Activated T-helper 17 cell treated with anti-CD3 and anti-CD28 coated beads, Interleukin-2, amount 50 U/mL, for 72 hours (primary cell): ENCODE measurements at regions not wholly inside any gene's neighbourhood (a gene's known extent, or its start where the extent isn't known, plus 50 kb on each side); places are given as distances from the start of the nearest gene placed in this dataset.

Experiments
- ATAC-seq: fragments of 150-1000 bp; cut with Tn5 transposase; replicated peaks from 2 replicates; pipeline ENCODE4 v1.10.0; 2021; ENCODE audit warnings: mild to moderate bottlenecking, moderate library complexity
- H3K27ac Mint-ChIP-seq: one replicate; pipeline ENCODE4 v1.8.0; 2022; ENCODE audit warnings: mixed read lengths
- H3K27me3 Mint-ChIP-seq: one replicate; pipeline ENCODE4 v1.8.0; 2022; ENCODE audit warnings: mixed read lengths
- H3K36me3 Mint-ChIP-seq: one replicate; pipeline ENCODE4 v1.8.0; 2022; ENCODE audit warnings: low read depth, mild to moderate bottlenecking, mixed read lengths
- H3K4me1 Mint-ChIP-seq: one replicate; pipeline ENCODE4 v1.8.0; 2022; ENCODE audit warnings: mixed read lengths
- H3K4me3 Mint-ChIP-seq: one replicate; pipeline ENCODE4 v1.8.0; 2022; ENCODE audit warnings: mild to moderate bottlenecking, mixed read lengths
- H3K9me3 Mint-ChIP-seq: one replicate; pipeline ENCODE4 v1.8.0; 2022; ENCODE audit warnings: mixed read lengths

GRCh38 chrX:80266287-80266686 is 154.0 kb upstream of the TENT5D start:
- H3K27me3 Mint-ChIP-seq, result no peaks in the 10 kb centered on the region
- H3K4me1 Mint-ChIP-seq, result no peaks in the 10 kb centered on the region
- H3K36me3 Mint-ChIP-seq, result no peaks in the 10 kb centered on the region
- H3K27ac Mint-ChIP-seq, result no peak overlapping the region
- H3K9me3 Mint-ChIP-seq, result no peaks in the 10 kb centered on the region
- ATAC-seq, result no peak
- H3K4me3 Mint-ChIP-seq, result no peak overlapping the region

GRCh38 chrX:80266979-80267378 is 153.3 kb upstream of the TENT5D start:
- ATAC-seq, result no peak
- Mint-ChIP-seq H3K36me3 (no peaks in the 10 kb centered on the region), H3K9me3 (no peaks in the 10 kb centered on the region), H3K4me3 (no peak overlapping the region), H3K27me3 (no peaks in the 10 kb centered on the region), H3K4me1 (no peaks in the 10 kb centered on the region), H3K27ac (no peak overlapping the region)

- Mint-ChIP-seq H3K4me1 (no peaks in the 10 kb centered on the region), H3K36me3 (no peaks in the 10 kb centered on the region), H3K27me3 (no peaks in the 10 kb centered on the region), H3K9me3 (no peaks in the 10 kb centered on the region), H3K27ac (no peak overlapping the region), H3K4me3 (no peak overlapping the region)
- ATAC-seq, result no peak
Measured at GRCh38 chrX:80267790-80268189, 152.5 kb upstream of the TENT5D start.

DNA sequence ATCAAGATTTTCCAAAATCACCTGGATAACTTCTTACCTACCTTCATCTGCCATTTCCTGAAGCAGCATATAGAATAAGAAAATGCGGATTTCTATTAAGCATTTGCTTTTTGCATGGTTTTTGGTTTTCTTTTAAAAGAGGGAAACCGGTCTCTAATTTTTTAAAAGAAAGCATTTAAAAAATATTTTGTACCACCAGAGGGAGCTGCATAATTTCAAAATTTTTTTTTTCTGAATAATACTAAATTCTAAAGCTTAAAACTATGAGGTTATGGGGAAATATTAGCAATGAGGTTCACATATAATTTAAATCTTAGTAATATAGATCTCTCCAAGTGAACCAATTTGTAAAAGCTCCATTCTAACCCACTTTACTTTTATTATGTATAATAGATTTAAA is 137.7 kb upstream of the TENT5D start:
- no peaks in the 10 kb centered on the region for H3K36me3 Mint-ChIP-seq

GRCh38 chrX:80285131-80285773 is 135.0 kb upstream of the TENT5D start:
- Mint-ChIP-seq H3K9me3 (no peaks in the 10 kb centered on the region), H3K27me3 (no peaks in the 10 kb centered on the region), H3K4me3 (no peak overlapping the region), H3K27ac (no peak overlapping the region), H3K4me1 (no peaks in the 10 kb centered on the region), H3K36me3 (no peaks in the 10 kb centered on the region)
- ATAC-seq, result peak; percentile 31

More for the DNA sequence above, 137.7 kb upstream of the TENT5D start:
- no peak overlapping the region for H3K4me3 Mint-ChIP-seq
- H3K9me3 Mint-ChIP-seq, result no peaks in the 10 kb centered on the region
- ATAC-seq, result no peak
- H3K4me1 Mint-ChIP-seq, result no peaks in the 10 kb centered on the region
- no peak overlapping the region for H3K27ac Mint-ChIP-seq
- H3K27me3 Mint-ChIP-seq, result no peaks in the 10 kb centered on the region

DNA sequence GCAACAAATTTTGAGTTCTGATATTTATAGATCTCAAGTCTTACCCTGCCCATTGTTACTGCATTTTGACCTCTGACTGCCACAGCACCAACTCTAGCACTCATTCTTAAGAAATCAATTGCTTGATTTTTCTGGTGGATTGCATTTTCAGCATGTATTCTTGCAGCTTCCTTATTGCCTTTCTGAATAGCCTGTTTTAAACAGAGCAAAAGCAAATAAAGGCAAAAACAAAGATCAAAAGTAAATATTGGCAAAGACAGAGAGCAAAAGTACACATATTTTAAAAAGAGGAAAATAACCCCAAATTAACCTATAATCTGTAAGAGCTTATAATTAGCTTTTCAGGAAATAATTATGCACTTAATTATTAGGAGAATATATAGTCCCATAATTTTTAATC is 129.4 kb upstream of the TENT5D start:
- H3K4me3 Mint-ChIP-seq, result no peak overlapping the region
- no peak for ATAC-seq
- H3K27me3 Mint-ChIP-seq, result no peaks in the 10 kb centered on the region

GRCh38 chrX:80293354-80293753 is 126.9 kb upstream of the TENT5D start:
- Mint-ChIP-seq H3K27me3 (no peaks in the 10 kb centered on the region), H3K27ac (no peak overlapping the region), H3K4me1 (no peaks in the 10 kb centered on the region), H3K9me3 (peaks cover 5% of the 10 kb centered on the region), H3K36me3 (no peaks in the 10 kb centered on the region), H3K4me3 (no peak overlapping the region)
- no peak for ATAC-seq

More for the DNA sequence above, 129.4 kb upstream of the TENT5D start:
- Mint-ChIP-seq H3K36me3 (no peaks in the 10 kb centered on the region), H3K9me3 (peaks cover 5% of the 10 kb centered on the region), H3K4me1 (no peaks in the 10 kb centered on the region), H3K27ac (no peak overlapping the region)

DNA sequence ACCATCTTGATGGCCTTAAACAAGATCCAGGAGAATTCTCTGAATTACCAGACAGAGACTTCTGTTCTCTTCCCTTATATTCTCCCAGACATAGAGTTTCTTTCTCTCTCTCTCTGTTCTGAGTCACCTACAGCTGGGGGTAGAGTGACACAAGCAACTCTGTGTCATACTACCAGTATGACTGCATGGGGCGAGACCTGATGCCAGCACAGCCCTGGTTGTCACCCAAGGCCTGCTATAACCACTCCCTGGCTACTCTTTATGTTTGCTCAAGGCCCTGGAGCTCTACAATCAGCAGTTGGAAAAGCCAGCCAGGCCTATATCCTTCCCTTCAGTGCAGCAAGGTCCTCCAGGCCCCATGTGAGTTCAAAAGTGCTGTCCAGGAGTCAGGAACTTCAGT is 114.2 kb upstream of the TENT5D start:
- no peaks in the 10 kb centered on the region for H3K4me1 Mint-ChIP-seq
- no peaks in the 10 kb centered on the region for H3K36me3 Mint-ChIP-seq
- no peak overlapping the region for H3K4me3 Mint-ChIP-seq
- no peaks in the 10 kb centered on the region for H3K27me3 Mint-ChIP-seq
- no peak overlapping the region for H3K27ac Mint-ChIP-seq
- peaks cover 4% of the 10 kb centered on the region for H3K9me3 Mint-ChIP-seq
- ATAC-seq, result peak; percentile 52

GRCh38 chrX:80312448-80312847 is 107.8 kb upstream of the TENT5D start:
- H3K27me3 Mint-ChIP-seq, result no peaks in the 10 kb centered on the region
- no peak overlapping the region for H3K27ac Mint-ChIP-seq
- H3K4me3 Mint-ChIP-seq, result no peak overlapping the region
- no peaks in the 10 kb centered on the region for H3K4me1 Mint-ChIP-seq
- no peak for ATAC-seq
- H3K36me3 Mint-ChIP-seq, result no peaks in the 10 kb centered on the region
- no peaks in the 10 kb centered on the region for H3K9me3 Mint-ChIP-seq

DNA sequence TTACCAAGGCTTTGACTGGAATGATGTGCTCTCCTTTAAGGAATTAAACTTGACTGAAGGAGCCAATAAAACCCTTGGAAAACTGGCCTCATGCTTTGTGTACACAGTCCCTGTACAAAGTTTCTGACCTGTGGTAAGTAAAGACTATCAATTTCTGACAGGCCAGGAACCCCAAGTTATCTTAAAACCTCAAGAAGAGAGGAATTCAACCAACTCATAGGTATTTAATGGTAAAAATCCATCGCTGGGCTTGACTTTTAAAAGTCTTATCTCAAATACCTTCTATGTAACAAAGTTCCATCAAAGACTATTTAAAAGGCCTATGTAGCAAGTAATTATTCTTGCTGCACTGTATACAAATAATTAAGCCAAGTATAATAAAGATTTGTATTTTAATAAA is 103.7 kb upstream of the TENT5D start:
- Mint-ChIP-seq H3K4me1 (no peaks in the 10 kb centered on the region), H3K4me3 (no peak overlapping the region)
- no peak for ATAC-seq

DNA sequence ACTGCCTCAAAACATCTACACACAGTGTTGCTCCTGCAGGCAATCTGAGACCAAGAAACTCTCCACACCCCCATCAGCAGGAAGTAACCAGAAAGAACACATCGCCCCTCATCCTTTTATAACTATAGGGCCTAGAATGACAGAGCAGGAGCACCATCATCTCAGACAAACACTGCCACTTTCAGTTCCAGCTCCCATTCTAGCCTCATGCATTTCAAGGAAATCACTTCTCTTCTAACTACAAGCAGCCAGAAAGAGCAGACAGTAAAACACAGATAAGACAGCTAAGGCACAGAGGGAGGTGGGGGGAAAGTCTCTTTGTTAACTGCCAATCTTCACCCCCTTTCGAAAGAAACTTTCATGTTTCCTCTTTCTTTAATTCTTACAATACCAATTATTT is 102.6 kb upstream of the TENT5D start:
- H3K36me3 Mint-ChIP-seq, result no peaks in the 10 kb centered on the region
- H3K27ac Mint-ChIP-seq, result no peak overlapping the region
- no peak overlapping the region for H3K4me3 Mint-ChIP-seq
- peaks cover 10% of the 10 kb centered on the region for H3K9me3 Mint-ChIP-seq
- no peaks in the 10 kb centered on the region for H3K4me1 Mint-ChIP-seq
- no peaks in the 10 kb centered on the region for H3K27me3 Mint-ChIP-seq
- ATAC-seq, result no peak

More for the DNA sequence above, 103.7 kb upstream of the TENT5D start:
- Mint-ChIP-seq H3K27me3 (no peaks in the 10 kb centered on the region), H3K9me3 (peaks cover 5% of the 10 kb centered on the region), H3K36me3 (no peaks in the 10 kb centered on the region), H3K27ac (no peak overlapping the region)

- no peak overlapping the region for H3K4me3 Mint-ChIP-seq
- H3K4me1 Mint-ChIP-seq, result no peaks in the 10 kb centered on the region
- no peak overlapping the region for H3K27ac Mint-ChIP-seq
- no peaks in the 10 kb centered on the region for H3K9me3 Mint-ChIP-seq
- H3K27me3 Mint-ChIP-seq, result no peaks in the 10 kb centered on the region
- H3K36me3 Mint-ChIP-seq, result no peaks in the 10 kb centered on the region
- ATAC-seq, result no peak
Measured at GRCh38 chrX:80331285-80331684, 89.0 kb upstream of the TENT5D start.

GRCh38 chrX:80334583-80334982 is 85.7 kb upstream of the TENT5D start:
- Mint-ChIP-seq H3K4me3 (peak overlapping the region; percentile 41), H3K27me3 (no peaks in the 10 kb centered on the region), H3K4me1 (no peaks in the 10 kb centered on the region), H3K36me3 (no peaks in the 10 kb centered on the region), H3K9me3 (no peaks in the 10 kb centered on the region), H3K27ac (no peak overlapping the region)
- no peak for ATAC-seq

GRCh38 chrX:80335062-80335830 is 85.0 kb upstream of the TENT5D start:
- no peaks in the 10 kb centered on the region for H3K27me3 Mint-ChIP-seq
- no peaks in the 10 kb centered on the region for H3K9me3 Mint-ChIP-seq
- no peaks in the 10 kb centered on the region for H3K36me3 Mint-ChIP-seq
- no peak overlapping the region for H3K27ac Mint-ChIP-seq
- H3K4me3 Mint-ChIP-seq, result peak overlapping the region; percentile 41
- no peak for ATAC-seq
- no peaks in the 10 kb centered on the region for H3K4me1 Mint-ChIP-seq

GRCh38 chrX:80354966-80355465 is 65.2 kb upstream of the TENT5D start:
- ATAC-seq, result no peak
- Mint-ChIP-seq H3K27ac (no peak overlapping the region), H3K9me3 (peaks cover 3% of the 10 kb centered on the region), H3K4me3 (no peak overlapping the region), H3K36me3 (no peaks in the 10 kb centered on the region), H3K4me1 (no peaks in the 10 kb centered on the region), H3K27me3 (no peaks in the 10 kb centered on the region)
